Gastroesophageal sphincter (tissue), 3 donors: ENCODE measurements at regions not wholly inside any gene's neighbourhood (a gene's known extent, or its start where the extent isn't known, plus 50 kb on each side); places are given as distances from the start of the nearest gene placed in this dataset.

Experiments used
- EP300 ChIP-seq: sonication (generic); formaldehyde crosslinking; IDR thresholded peaks from one replicate; pipeline ENCODE4 v1.6.1; 2017; ENCODE audit warnings: antibody characterized with exemption, mild to moderate bottlenecking
- POLR2A ChIP-seq, 2 donors: fragments of 450-650 bp; IDR thresholded peaks; one replicate each; pipeline ENCODE4 v1.6.1; 2017; ENCODE audit warnings: antibody characterized with exemption in 2 of 2, mild to moderate bottlenecking in 2 of 2, moderate library complexity in 1 of 2
- POLR2AphosphoS5 ChIP-seq: sonication (generic); formaldehyde crosslinking; IDR thresholded peaks from one replicate; pipeline ENCODE4 v1.6.1; 2017; ENCODE audit warnings: antibody characterized with exemption
- TF ChIP-seq, protein P1 (sequence below), 4 experiments: fragments of 200-600 bp in 2 of 4; fragments of 450-650 bp in 2 of 4; sonication (generic) in 1 of 4; IDR thresholded peaks; one replicate each; pipeline ENCODE4 v1.5.1; 2017 to 2019; ENCODE audit warnings: antibody characterized with exemption in 4 of 4, mild to moderate bottlenecking in 2 of 4, moderate library complexity in 2 of 4

DNA sequence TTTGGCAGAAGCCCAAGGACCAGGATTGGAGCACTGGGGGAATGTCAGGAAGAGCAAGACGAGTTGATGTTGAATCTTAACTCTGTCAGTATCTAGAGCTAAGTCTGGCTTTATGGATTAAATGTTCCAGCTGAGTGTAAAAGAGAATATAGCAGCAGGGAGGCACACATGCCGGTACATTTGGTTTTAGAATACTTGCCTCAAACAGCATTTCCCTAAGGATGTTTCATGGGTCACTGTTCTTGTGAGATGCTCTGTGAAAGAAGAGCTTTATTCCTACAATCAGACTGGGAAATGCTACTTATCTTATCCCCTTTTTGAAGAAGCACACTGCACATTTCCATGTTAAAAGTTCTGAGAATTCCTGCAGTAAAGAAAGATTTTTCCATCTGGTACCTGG lies 440.3 kb upstream of the B3GALT2 start:
- TF ChIP-seq, protein P1, sequence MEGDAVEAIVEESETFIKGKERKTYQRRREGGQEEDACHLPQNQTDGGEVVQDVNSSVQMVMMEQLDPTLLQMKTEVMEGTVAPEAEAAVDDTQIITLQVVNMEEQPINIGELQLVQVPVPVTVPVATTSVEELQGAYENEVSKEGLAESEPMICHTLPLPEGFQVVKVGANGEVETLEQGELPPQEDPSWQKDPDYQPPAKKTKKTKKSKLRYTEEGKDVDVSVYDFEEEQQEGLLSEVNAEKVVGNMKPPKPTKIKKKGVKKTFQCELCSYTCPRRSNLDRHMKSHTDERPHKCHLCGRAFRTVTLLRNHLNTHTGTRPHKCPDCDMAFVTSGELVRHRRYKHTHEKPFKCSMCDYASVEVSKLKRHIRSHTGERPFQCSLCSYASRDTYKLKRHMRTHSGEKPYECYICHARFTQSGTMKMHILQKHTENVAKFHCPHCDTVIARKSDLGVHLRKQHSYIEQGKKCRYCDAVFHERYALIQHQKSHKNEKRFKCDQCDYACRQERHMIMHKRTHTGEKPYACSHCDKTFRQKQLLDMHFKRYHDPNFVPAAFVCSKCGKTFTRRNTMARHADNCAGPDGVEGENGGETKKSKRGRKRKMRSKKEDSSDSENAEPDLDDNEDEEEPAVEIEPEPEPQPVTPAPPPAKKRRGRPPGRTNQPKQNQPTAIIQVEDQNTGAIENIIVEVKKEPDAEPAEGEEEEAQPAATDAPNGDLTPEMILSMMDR (IDR thresholded peaks at IDR 0.05) = no peak
- TF ChIP-seq POLR2A (IDR thresholded peaks at IDR 0.05) (no peak), POLR2AphosphoS5 (no peak), EP300 (no peak)
